Mucosa of descending colon (tissue), 3 donors: ENCODE measurements at regions not wholly inside any gene's neighbourhood (a gene's known extent, or its start where the extent isn't known, plus 50 kb on each side); places are given as distances from the start of the nearest gene placed in this dataset.

Experiments
- ATAC-seq: fragments of 200-7000 bp; cut with Tn5 transposase; one replicate; pipeline ENCODE4 v1.9.1; 2020; ENCODE audit warnings: mild to moderate bottlenecking, moderate library complexity
- DNase-seq, 3 donors: peaks; one replicate each; pipeline ENCODE4 v3.0.0-alpha.2; 2020
- H3K36me3 ChIP-seq: fragments of 200-600 bp; one replicate; pipeline ENCODE4 v1.8.0; 2021; ENCODE audit warnings: low read depth, mild to moderate bottlenecking
- H3K4me1 ChIP-seq: fragments of 200-600 bp; one replicate; pipeline ENCODE4 v1.8.0; 2021; ENCODE audit warnings: low read depth, mild to moderate bottlenecking
- H3K4me3 ChIP-seq: fragments of 200-600 bp; one replicate; pipeline ENCODE4 v1.8.0; 2021; ENCODE audit warnings: mild to moderate bottlenecking
- H3K9me3 ChIP-seq: fragments of 200-600 bp; one replicate; pipeline ENCODE4 v1.8.0; 2021; ENCODE audit warnings: mild to moderate bottlenecking
- intact Hi-C, 2 donors: fragments of 100-400 bp; cut with DNase I in 1 of 2; cut with micrococcal nuclease in 1 of 2; formaldehyde crosslinking; loops; one replicate each; pipeline versions ENCODE4 v1.11.0 to v1.11.1; 2022; cut with DNase I, micrococcal nuclease
- TF ChIP-seq, protein P1 (sequence below): fragments of 200-600 bp; IDR thresholded peaks from one replicate; pipeline ENCODE4 v1.8.0; 2022; ENCODE audit warnings: antibody characterized with exemption, mild to moderate bottlenecking
- donor health status: DM: no; HTN: no; CAD: no; lungs with moderate emphysema.
- donor health status: DM: no; HTN: no; CAD: no.
- donor health status: DM: no; HTN: yes; CAD: no.

DNA sequence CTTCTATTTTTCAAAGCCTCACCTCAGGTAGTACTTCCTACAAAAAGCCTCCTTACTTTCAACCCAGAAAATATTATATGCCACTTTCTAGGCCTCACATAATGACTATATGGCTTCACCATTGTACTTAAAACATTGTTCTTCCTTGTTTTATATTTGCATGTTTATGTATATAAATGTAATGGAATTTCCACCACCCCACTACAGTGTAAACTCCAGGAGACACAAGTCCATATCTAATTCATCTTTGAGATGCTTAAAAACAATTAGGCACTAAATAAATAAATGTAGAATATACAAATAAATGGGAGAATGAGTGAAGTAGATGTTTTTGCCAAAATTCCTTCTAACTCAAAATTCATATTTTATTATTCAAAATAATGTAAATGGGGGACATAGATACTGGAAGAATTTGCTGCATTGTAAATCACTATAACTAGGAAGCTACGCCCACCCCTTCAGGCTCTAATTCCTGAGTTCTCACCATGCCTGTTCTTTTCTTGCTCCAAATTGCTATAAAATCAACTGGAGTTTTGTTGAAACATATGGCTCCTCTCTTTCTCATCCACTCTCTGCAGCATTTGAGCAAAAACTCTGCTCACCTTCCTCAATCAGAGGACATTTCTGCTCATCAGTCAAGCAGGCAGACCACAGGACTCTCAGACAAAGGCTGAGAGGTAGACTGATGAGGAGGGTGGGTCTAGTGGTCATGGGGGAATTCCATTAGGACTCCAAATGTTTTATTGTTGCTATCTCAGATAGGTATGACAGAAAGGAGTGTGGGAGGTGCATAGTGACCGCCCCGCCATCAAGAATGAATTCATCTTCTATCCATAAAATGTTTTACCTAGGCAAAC is 243.0 kb downstream of the HNMT start:
- Histone ChIP-seq H3K4me3 (no peak overlapping the region), H3K4me1 (no peaks in the 10 kb centered on the region), H3K9me3 (no peaks in the 10 kb centered on the region), H3K36me3 (no peaks in the 10 kb centered on the region)
- TF ChIP-seq, protein P1, sequence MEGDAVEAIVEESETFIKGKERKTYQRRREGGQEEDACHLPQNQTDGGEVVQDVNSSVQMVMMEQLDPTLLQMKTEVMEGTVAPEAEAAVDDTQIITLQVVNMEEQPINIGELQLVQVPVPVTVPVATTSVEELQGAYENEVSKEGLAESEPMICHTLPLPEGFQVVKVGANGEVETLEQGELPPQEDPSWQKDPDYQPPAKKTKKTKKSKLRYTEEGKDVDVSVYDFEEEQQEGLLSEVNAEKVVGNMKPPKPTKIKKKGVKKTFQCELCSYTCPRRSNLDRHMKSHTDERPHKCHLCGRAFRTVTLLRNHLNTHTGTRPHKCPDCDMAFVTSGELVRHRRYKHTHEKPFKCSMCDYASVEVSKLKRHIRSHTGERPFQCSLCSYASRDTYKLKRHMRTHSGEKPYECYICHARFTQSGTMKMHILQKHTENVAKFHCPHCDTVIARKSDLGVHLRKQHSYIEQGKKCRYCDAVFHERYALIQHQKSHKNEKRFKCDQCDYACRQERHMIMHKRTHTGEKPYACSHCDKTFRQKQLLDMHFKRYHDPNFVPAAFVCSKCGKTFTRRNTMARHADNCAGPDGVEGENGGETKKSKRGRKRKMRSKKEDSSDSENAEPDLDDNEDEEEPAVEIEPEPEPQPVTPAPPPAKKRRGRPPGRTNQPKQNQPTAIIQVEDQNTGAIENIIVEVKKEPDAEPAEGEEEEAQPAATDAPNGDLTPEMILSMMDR, result no peak
- DNase-seq (no peak), ATAC-seq (no peak)
- intact Hi-C loops, result no loop called here

DNA sequence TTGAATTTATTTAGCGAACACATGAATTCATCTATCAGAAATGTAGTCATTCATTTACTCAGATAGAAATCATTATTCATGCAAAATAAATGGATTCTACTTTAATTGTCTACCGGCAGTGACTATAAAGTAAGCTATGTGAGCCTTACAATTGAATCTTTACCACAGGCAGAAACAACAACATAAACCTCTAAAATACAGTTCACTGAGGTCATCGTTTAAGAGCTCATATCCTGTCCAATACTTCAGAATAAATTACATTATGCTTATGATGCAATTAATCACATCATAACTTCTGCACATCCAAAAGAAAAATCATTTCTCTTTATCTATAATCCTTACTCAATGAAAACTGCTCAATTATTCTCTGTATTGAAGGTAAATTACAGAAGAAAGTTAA is 244.7 kb downstream of the HNMT start:
- no peaks in the 10 kb centered on the region for H3K9me3 ChIP-seq
- TF ChIP-seq, protein P1, result no peak
- H3K36me3 ChIP-seq, result no peaks in the 10 kb centered on the region
- intact Hi-C loops, result no loop called here
- no peak overlapping the region for H3K4me3 ChIP-seq
- ATAC-seq (no peak), DNase-seq (no peak)
- H3K4me1 ChIP-seq, result no peaks in the 10 kb centered on the region

DNA sequence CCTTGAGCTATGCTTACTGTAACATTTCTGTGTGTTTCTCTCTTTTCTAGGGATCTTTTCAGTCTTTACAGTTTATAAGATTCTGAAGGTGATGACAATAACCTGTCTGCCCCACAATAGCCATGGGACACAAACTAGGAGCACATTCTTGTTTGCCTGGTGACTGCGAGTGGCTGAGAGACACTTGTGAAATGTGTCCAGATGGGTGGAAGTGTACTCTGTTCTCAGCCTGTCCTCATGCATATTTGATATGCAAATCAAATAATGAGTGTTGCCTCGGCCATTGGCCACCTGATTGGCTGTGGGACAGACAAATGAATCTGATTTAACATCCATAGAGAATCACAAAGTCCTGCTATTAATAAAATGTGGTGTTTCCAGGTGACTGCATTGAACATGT is 246.2 kb downstream of the HNMT start:
- no peaks in the 10 kb centered on the region for H3K36me3 ChIP-seq
- H3K4me1 ChIP-seq, result no peaks in the 10 kb centered on the region
- ATAC-seq (no peak), DNase-seq (no peak)
- TF ChIP-seq, protein P1, result no peak
- no peak overlapping the region for H3K4me3 ChIP-seq
- H3K9me3 ChIP-seq, result no peaks in the 10 kb centered on the region
- intact Hi-C loops, result no loop called here

DNA sequence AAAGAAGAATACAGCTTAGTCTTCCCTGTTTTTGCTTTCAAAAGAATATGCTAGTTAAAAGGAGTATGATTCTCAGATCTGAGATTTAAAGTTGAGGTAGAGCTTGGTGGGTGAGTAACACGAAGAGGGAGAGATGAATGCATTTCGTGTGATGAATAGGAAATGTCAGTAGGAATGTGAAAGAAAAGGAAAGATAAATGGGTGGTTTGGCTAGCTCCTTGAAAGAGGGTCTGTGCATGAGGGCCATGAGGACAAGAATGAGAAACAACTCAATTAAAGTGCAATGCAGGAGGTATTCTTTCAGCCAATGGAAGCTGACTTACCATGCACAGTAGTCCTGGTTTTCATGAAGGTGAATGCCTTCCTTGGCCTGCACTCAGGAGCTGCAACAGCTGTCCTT is 248.2 kb downstream of the HNMT start:
- H3K36me3 ChIP-seq, result no peaks in the 10 kb centered on the region
- no peaks in the 10 kb centered on the region for H3K4me1 ChIP-seq
- DNase-seq (no peak), ATAC-seq (no peak)
- intact Hi-C loops, result no loop called here
- no peak overlapping the region for H3K4me3 ChIP-seq
- TF ChIP-seq, protein P1, result no peak
- H3K9me3 ChIP-seq, result no peaks in the 10 kb centered on the region

DNA sequence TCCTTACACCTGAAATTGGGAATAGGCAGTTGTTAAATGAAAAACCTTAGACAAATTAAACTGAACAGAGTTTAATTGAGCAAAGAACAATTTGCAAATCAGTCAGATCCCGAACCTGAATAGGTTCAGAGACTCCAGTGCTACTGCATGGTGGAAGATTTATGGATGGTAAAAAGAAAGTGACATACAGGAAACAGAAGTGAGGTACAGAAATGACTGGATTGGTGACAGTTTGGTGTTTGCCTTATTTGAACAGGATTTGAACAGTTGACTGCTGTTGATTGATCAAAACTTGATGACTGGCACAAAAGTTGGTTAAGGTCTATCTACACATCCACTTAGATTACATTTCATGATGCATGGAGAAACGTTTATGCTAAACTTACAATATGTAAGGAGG is 248.8 kb downstream of the HNMT start:
- TF ChIP-seq, protein P1, result no peak
- Histone ChIP-seq H3K4me1 (no peaks in the 10 kb centered on the region), H3K36me3 (no peaks in the 10 kb centered on the region), H3K9me3 (no peaks in the 10 kb centered on the region), H3K4me3 (no peak overlapping the region)
- ATAC-seq (no peak), DNase-seq (no peak)
- intact Hi-C loops, result no loop called here
